Loucy (cell line): ENCODE measurements at regions not wholly inside any gene's neighbourhood (a gene's known extent, or its start where the extent isn't known, plus 50 kb on each side); places are given as distances from the start of the nearest gene placed in this dataset.
"Not testable (repeated sequence)": the region's sequence is repeated elsewhere in the genome, so short reads cannot be mapped to it uniquely, and the experiment has no call there.

Source experiments
- EZH2phosphoT487 ChIP-seq: fragments of 200-600 bp; IDR thresholded peaks from 2 replicates; pipeline ENCODE4 v1.6.1; 2018; ENCODE audit warnings: antibody characterized with exemption, mild to moderate bottlenecking, moderate library complexity, borderline replicate concordance
- TF ChIP-seq, protein P1 (sequence below): fragments of 200-600 bp; sonication (generic); conservative IDR thresholded peaks from 2 replicates; pipeline ENCODE4 v1.5.1; 2014; ENCODE audit warnings: mild to moderate bottlenecking, antibody characterized with exemption, low read length

DNA sequence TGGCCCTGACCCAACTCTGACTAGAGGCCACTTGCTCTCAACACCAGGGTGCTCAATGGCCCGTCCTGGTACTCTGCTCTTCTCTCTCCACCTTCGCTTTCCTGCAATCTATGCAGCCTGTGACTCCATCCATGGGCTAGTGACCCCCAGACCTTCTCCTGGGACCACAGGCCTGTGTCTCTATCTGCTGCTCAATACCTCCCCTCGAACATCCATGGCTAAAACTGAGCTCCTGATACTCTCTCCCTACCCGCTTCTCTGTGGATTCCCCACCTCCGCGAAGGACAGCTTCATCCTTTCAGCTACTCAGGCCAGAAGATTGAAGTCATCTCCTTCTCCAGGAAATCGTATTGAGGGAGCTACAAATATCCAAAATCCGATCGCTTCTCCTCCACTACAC, 363.4 kb downstream of the OR4F29 start:
- TF ChIP-seq, protein P1, sequence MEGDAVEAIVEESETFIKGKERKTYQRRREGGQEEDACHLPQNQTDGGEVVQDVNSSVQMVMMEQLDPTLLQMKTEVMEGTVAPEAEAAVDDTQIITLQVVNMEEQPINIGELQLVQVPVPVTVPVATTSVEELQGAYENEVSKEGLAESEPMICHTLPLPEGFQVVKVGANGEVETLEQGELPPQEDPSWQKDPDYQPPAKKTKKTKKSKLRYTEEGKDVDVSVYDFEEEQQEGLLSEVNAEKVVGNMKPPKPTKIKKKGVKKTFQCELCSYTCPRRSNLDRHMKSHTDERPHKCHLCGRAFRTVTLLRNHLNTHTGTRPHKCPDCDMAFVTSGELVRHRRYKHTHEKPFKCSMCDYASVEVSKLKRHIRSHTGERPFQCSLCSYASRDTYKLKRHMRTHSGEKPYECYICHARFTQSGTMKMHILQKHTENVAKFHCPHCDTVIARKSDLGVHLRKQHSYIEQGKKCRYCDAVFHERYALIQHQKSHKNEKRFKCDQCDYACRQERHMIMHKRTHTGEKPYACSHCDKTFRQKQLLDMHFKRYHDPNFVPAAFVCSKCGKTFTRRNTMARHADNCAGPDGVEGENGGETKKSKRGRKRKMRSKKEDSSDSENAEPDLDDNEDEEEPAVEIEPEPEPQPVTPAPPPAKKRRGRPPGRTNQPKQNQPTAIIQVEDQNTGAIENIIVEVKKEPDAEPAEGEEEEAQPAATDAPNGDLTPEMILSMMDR: not testable (repeated sequence)
- not testable (repeated sequence) for TF ChIP-seq EZH2phosphoT487
